ENCODE measurements at regions not wholly inside any gene's neighbourhood (a gene's known extent, or its start where the extent isn't known, plus 50 kb on each side); places are given as distances from the start of the nearest gene placed in this dataset.

GRCh38 chr7:115346685-115347084 lies 424.8 kb downstream of the MDFIC start:
- Histone ChIP-seq H3K27me3 (ENCODE audit: insufficient read depth, low read depth, low read length) (no peaks in the 10 kb centered on the region), H3F3A (ENCODE audit: insufficient read depth, low read length, poor library complexity, severe bottlenecking) (no peaks in the 10 kb centered on the region), H3K9ac (ENCODE audit: low read length) (no peak overlapping the region), H3K4me2 (ENCODE audit: low read length) (no peak overlapping the region), H3K4me3 (ENCODE audit: low read length) (no peak overlapping the region), H3K9me2 (ENCODE audit: insufficient read depth, low read length) (no peaks in the 10 kb centered on the region), H3K27ac (ENCODE audit: low read length) (no peak overlapping the region), H3K36me3 (ENCODE audit: insufficient read depth, low read length) (no peaks in the 10 kb centered on the region), H2AFZ (ENCODE audit: low read depth, low read length) (no peak overlapping the region), H4K20me1 (ENCODE audit: insufficient read depth) (no peaks in the 10 kb centered on the region), H3K79me2 (replicated peaks; ENCODE audit: insufficient read depth, low read length) (no peaks in the 10 kb centered on the region), H3K9me3 (ENCODE audit: low read length) (no peaks in the 10 kb centered on the region)
- TF ChIP-seq MXI1 (conservative IDR thresholded peaks at IDR 0.05; ENCODE audit: poor library complexity, severe bottlenecking) (no peak), RAD21 (conservative IDR thresholded peaks at IDR 0.05) (no peak), TAF1 (IDR thresholded peaks at IDR 0.05; ENCODE audit: low read depth) (no peak), REST (IDR thresholded peaks at IDR 0.05; ENCODE audit: borderline replicate concordance) (no peak), EZH2 (IDR thresholded peaks at IDR 0.05; ENCODE audit: borderline replicate concordance, insufficient read depth, low read length, poor library complexity, severe bottlenecking) (no peak), POLR2AphosphoS5 (IDR thresholded peaks at IDR 0.05) (no peak), SMC3 (conservative IDR thresholded peaks at IDR 0.05; ENCODE audit: poor library complexity) (no peak), CTCF (IDR thresholded peaks at IDR 0.05; ENCODE audit: poor library complexity, severe bottlenecking) (no peak), EP300 (conservative IDR thresholded peaks at IDR 0.05; ENCODE audit: poor library complexity, severe bottlenecking) (no peak)

GRCh38 chr7:115340828-115341227 lies 418.9 kb downstream of the MDFIC start:
- Histone ChIP-seq H3K27ac (ENCODE audit: low read length) (no peak overlapping the region), H3K4me3 (ENCODE audit: low read length) (no peak overlapping the region), H2AFZ (ENCODE audit: low read depth, low read length) (no peak overlapping the region), H3K79me2 (replicated peaks; ENCODE audit: insufficient read depth, low read length) (no peaks in the 10 kb centered on the region), H3K4me2 (ENCODE audit: low read length) (no peak overlapping the region), H3K9me2 (ENCODE audit: insufficient read depth, low read length) (no peaks in the 10 kb centered on the region), H3F3A (ENCODE audit: insufficient read depth, low read length, poor library complexity, severe bottlenecking) (no peaks in the 10 kb centered on the region), H3K36me3 (ENCODE audit: insufficient read depth, low read length) (no peaks in the 10 kb centered on the region), H3K27me3 (ENCODE audit: insufficient read depth, low read depth, low read length) (no peaks in the 10 kb centered on the region), H3K9ac (ENCODE audit: low read length) (no peak overlapping the region), H4K20me1 (ENCODE audit: insufficient read depth) (no peaks in the 10 kb centered on the region), H3K9me3 (ENCODE audit: low read length) (no peaks in the 10 kb centered on the region)
- TF ChIP-seq POLR2AphosphoS5 (IDR thresholded peaks at IDR 0.05) (no peak), CTCF (IDR thresholded peaks at IDR 0.05; ENCODE audit: poor library complexity, severe bottlenecking) (no peak), MXI1 (conservative IDR thresholded peaks at IDR 0.05; ENCODE audit: poor library complexity, severe bottlenecking) (no peak), EP300 (conservative IDR thresholded peaks at IDR 0.05; ENCODE audit: poor library complexity, severe bottlenecking) (no peak), REST (IDR thresholded peaks at IDR 0.05; ENCODE audit: borderline replicate concordance) (no peak), EZH2 (IDR thresholded peaks at IDR 0.05; ENCODE audit: borderline replicate concordance, insufficient read depth, low read length, poor library complexity, severe bottlenecking) (no peak), TAF1 (IDR thresholded peaks at IDR 0.05; ENCODE audit: low read depth) (no peak), RAD21 (conservative IDR thresholded peaks at IDR 0.05) (no peak), SMC3 (conservative IDR thresholded peaks at IDR 0.05; ENCODE audit: poor library complexity) (no peak)

Measured in neural cell (in vitro differentiated cells).